OCI-LY1 (cell line): ENCODE measurements at regions not wholly inside any gene's neighbourhood (a gene's known extent, or its start where the extent isn't known, plus 50 kb on each side); places are given as distances from the start of the nearest gene placed in this dataset.

Source experiments
- H2AFZ ChIP-seq: fragments of 200-600 bp; sonication (generic), shearing (Covaris generic); 2 replicates; pipeline ENCODE4 v1.6.0; 2014; ENCODE audit warnings: antibody characterized with exemption, mild to moderate bottlenecking, low read length
- H3F3A ChIP-seq: fragments of 200-600 bp; sonication (generic), shearing (Covaris generic); 2 replicates; pipeline ENCODE4 v1.6.0; 2014; ENCODE audit warnings: mild to moderate bottlenecking, antibody characterized with exemption, low read length, moderate library complexity; ENCODE audit not compliant: insufficient read depth
- H3K27ac ChIP-seq: fragments of 200-600 bp; sonication (generic); 2 replicates; pipeline ENCODE4 v1.5.1; 2014; ENCODE audit warnings: low read length, mixed run types, mild to moderate bottlenecking, low read depth; ENCODE audit not compliant: poor library complexity, severe bottlenecking
- H3K27me3 ChIP-seq: fragments of 200-600 bp; sonication (generic); 2 replicates; pipeline ENCODE4 v1.6.0; 2014; ENCODE audit warnings: antibody characterized with exemption, mild to moderate bottlenecking, low read length, moderate library complexity; ENCODE audit not compliant: insufficient read depth
- H3K36me3 ChIP-seq: fragments of 200-600 bp; sonication (generic); 2 replicates; pipeline ENCODE4 v1.6.1; 2014; ENCODE audit warnings: mild to moderate bottlenecking, antibody characterized with exemption, low read length, moderate library complexity, mixed read lengths; ENCODE audit not compliant: insufficient read depth
- H3K4me1 ChIP-seq: fragments of 200-600 bp; sonication (generic); 2 replicates; pipeline ENCODE4 v1.5.1; 2014; ENCODE audit warnings: mild to moderate bottlenecking, low read length, moderate library complexity; ENCODE audit not compliant: insufficient read depth, severe bottlenecking
- H3K4me2 ChIP-seq: fragments of 200-600 bp; sonication (generic), shearing (Covaris generic); 2 replicates; pipeline ENCODE4 v1.6.1; 2014; ENCODE audit warnings: low read length
- H3K4me3 ChIP-seq: fragments of 200-600 bp; sonication (generic); 2 replicates; pipeline ENCODE4 v1.5.1; 2014; ENCODE audit warnings: low read length, low read depth, mild to moderate bottlenecking, mixed read lengths; ENCODE audit not compliant: poor library complexity, severe bottlenecking
- H3K79me2 ChIP-seq: fragments of 200-600 bp; shearing (Covaris generic); 2 replicates; pipeline ENCODE4 v1.6.1; 2016; ENCODE audit warnings: mixed run types, low read length, mixed read lengths; ENCODE audit not compliant: insufficient read depth
- H3K9ac ChIP-seq: fragments of 200-600 bp; sonication (generic), shearing (Covaris generic); 2 replicates; pipeline ENCODE4 v1.6.1; 2014; ENCODE audit warnings: mild to moderate bottlenecking, low read length, mixed read lengths
- H3K9me2 ChIP-seq: fragments of 200-600 bp; sonication (generic), shearing (Covaris generic); 2 replicates; pipeline ENCODE4 v1.6.1; 2014; ENCODE audit warnings: low read depth, mild to moderate bottlenecking, low read length, mixed read lengths
- H3K9me3 ChIP-seq: fragments of 200-600 bp; shearing (Covaris generic); 2 replicates; pipeline ENCODE4 v1.6.1; 2014; ENCODE audit warnings: low read length, mixed read lengths
- H4K20me1 ChIP-seq: fragments of 200-600 bp; sonication (generic), shearing (Covaris generic); 2 replicates; pipeline ENCODE4 v1.6.0; 2016; ENCODE audit warnings: mild to moderate bottlenecking, low read length; ENCODE audit not compliant: insufficient read depth
- CTCF ChIP-seq: fragments of 200-600 bp; sonication (generic), shearing (Covaris generic); IDR thresholded peaks from 2 replicates; pipeline ENCODE4 v1.5.1; 2017; ENCODE audit warnings: mild to moderate bottlenecking, antibody characterized with exemption, low read length, moderate library complexity, mixed read lengths
- EZH2 ChIP-seq: fragments of 200-600 bp; sonication (generic), shearing (Covaris generic); IDR thresholded peaks from 2 replicates; pipeline ENCODE4 v1.8.0; 2017; ENCODE audit warnings: borderline replicate concordance, mixed run types, mild to moderate bottlenecking, antibody characterized with exemption, low read length, moderate library complexity, mixed read lengths

- 0 out of 2 replicates have a peak, but pooled peaks cover 3% of the 10 kb centered on the region for H3K79me2 ChIP-seq
These were observed 193.5 kb downstream of the BRD1 start for GRCh38 chr22:49634006-49634772.

GRCh38 chr22:49633010-49633324 lies 194.7 kb downstream of the BRD1 start:
- no peaks in the 10 kb centered on the region for H3K36me3 ChIP-seq
- no peaks in the 10 kb centered on the region for H3F3A ChIP-seq
- no peaks in the 10 kb centered on the region for H3K27me3 ChIP-seq
- no peaks in the 10 kb centered on the region for H3K9me2 ChIP-seq
- no peak overlapping the region for H3K4me2 ChIP-seq
- H3K4me3 ChIP-seq, result no peak overlapping the region
- H3K79me2 ChIP-seq, result no peaks in the 10 kb centered on the region
- TF ChIP-seq EZH2 (no peak), CTCF (no peak)
- H3K9me3 ChIP-seq, result no peaks in the 10 kb centered on the region
- H3K27ac ChIP-seq, result no peak overlapping the region
- H4K20me1 ChIP-seq, result no peaks in the 10 kb centered on the region
- no peak overlapping the region for H3K9ac ChIP-seq
- H2AFZ ChIP-seq, result no peak overlapping the region
- H3K4me1 ChIP-seq, result no peaks in the 10 kb centered on the region

More at GRCh38 chr22:49634006-49634772, 193.5 kb downstream of the BRD1 start:
- no peak overlapping the region for H3K9ac ChIP-seq
- H3K9me3 ChIP-seq, result no peaks in the 10 kb centered on the region
- H2AFZ ChIP-seq, result no peak overlapping the region
- H3F3A ChIP-seq, result no peaks in the 10 kb centered on the region
- no peak overlapping the region for H3K27ac ChIP-seq
- H3K4me1 ChIP-seq, result no peaks in the 10 kb centered on the region
- H3K4me3 ChIP-seq, result no peak overlapping the region
- no peak overlapping the region for H3K4me2 ChIP-seq
- TF ChIP-seq CTCF (no peak), EZH2 (no peak)
- H3K27me3 ChIP-seq, result no peaks in the 10 kb centered on the region
- no peaks in the 10 kb centered on the region for H3K9me2 ChIP-seq
- no peaks in the 10 kb centered on the region for H3K36me3 ChIP-seq
- H4K20me1 ChIP-seq, result no peaks in the 10 kb centered on the region

GRCh38 chr22:49632199-49633009 lies 195.3 kb downstream of the BRD1 start:
- Histone ChIP-seq H4K20me1 (no peaks in the 10 kb centered on the region), H3K27ac (no peak overlapping the region), H3K4me2 (no peak overlapping the region)

More at GRCh38 chr22:49632199-49633009, 195.3 kb downstream of the BRD1 start:
- H2AFZ ChIP-seq, result no peak overlapping the region
- no peak overlapping the region for H3K9ac ChIP-seq
- H3K36me3 ChIP-seq, result no peaks in the 10 kb centered on the region
- no peaks in the 10 kb centered on the region for H3K9me2 ChIP-seq
- H3K4me1 ChIP-seq, result no peaks in the 10 kb centered on the region
- H3K27me3 ChIP-seq, result no peaks in the 10 kb centered on the region
- H3F3A ChIP-seq, result no peaks in the 10 kb centered on the region
- no peaks in the 10 kb centered on the region for H3K9me3 ChIP-seq
- no peaks in the 10 kb centered on the region for H3K79me2 ChIP-seq
- no peak overlapping the region for H3K4me3 ChIP-seq
- TF ChIP-seq CTCF, result no peak
